ENCODE measurements at regions not wholly inside any gene's neighbourhood (a gene's known extent, or its start where the extent isn't known, plus 50 kb on each side); places are given as distances from the start of the nearest gene placed in this dataset.

GRCh38 chr13:33472446-33472845 is 186.9 kb upstream of the STARD13 start:
- H2BK5ac ChIP-seq (ENCODE audit: low read depth, low read length, poor library complexity, severe bottlenecking): no peak overlapping the region
- H3K18ac ChIP-seq (ENCODE audit: low read depth, low read length): no peak overlapping the region
- H3K27me3 ChIP-seq (ENCODE audit: control insufficient read depth, insufficient read depth, low read length): no peaks in the 10 kb centered on the region
- H3K56ac ChIP-seq (ENCODE audit: extremely low read depth, insufficient read depth, low read length): no peak overlapping the region
- no peaks in the 10 kb centered on the region for H3K4me1 ChIP-seq (ENCODE audit: control insufficient read depth, insufficient read depth, low read length)
- H3K9me3 ChIP-seq (ENCODE audit: control insufficient read depth, insufficient read depth, low read length): peaks cover 4% of the 10 kb centered on the region; the same call in 1 of the 2 replicates
- no peak overlapping the region for H3K27ac ChIP-seq (ENCODE audit: insufficient read depth, low read length)
- no peaks in the 10 kb centered on the region for H4K20me1 ChIP-seq (ENCODE audit: insufficient read depth, low read length)
- no peak overlapping the region; the same call in 2 of the 3 replicates for H2BK15ac ChIP-seq (ENCODE audit: low read depth, low read length)
- H3K36me3 ChIP-seq (ENCODE audit: control insufficient read depth, insufficient read depth, low read length): no peaks in the 10 kb centered on the region
- no peak for TF ChIP-seq MAFK (IDR thresholded peaks at IDR 0.05; ENCODE audit: low read depth, low read length)
- TF ChIP-seq CHD1 (IDR thresholded peaks at IDR 0.05; ENCODE audit: low read depth, low read length): no peak
- no peak for TF ChIP-seq ELK1 (IDR thresholded peaks at IDR 0.05; ENCODE audit: borderline replicate concordance, low read depth, low read length)
- TF ChIP-seq, protein P1, sequence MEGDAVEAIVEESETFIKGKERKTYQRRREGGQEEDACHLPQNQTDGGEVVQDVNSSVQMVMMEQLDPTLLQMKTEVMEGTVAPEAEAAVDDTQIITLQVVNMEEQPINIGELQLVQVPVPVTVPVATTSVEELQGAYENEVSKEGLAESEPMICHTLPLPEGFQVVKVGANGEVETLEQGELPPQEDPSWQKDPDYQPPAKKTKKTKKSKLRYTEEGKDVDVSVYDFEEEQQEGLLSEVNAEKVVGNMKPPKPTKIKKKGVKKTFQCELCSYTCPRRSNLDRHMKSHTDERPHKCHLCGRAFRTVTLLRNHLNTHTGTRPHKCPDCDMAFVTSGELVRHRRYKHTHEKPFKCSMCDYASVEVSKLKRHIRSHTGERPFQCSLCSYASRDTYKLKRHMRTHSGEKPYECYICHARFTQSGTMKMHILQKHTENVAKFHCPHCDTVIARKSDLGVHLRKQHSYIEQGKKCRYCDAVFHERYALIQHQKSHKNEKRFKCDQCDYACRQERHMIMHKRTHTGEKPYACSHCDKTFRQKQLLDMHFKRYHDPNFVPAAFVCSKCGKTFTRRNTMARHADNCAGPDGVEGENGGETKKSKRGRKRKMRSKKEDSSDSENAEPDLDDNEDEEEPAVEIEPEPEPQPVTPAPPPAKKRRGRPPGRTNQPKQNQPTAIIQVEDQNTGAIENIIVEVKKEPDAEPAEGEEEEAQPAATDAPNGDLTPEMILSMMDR (conservative IDR thresholded peaks at IDR 0.05; ENCODE audit: low read depth, low read length): no peak
- TF ChIP-seq, protein P2, sequence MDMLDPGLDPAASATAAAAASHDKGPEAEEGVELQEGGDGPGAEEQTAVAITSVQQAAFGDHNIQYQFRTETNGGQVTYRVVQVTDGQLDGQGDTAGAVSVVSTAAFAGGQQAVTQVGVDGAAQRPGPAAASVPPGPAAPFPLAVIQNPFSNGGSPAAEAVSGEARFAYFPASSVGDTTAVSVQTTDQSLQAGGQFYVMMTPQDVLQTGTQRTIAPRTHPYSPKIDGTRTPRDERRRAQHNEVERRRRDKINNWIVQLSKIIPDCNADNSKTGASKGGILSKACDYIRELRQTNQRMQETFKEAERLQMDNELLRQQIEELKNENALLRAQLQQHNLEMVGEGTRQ (IDR thresholded peaks at IDR 0.05; ENCODE audit: low read depth, low read length): no peak
- no peak for TF ChIP-seq RCOR1 (IDR thresholded peaks at IDR 0.05; ENCODE audit: insufficient replicate concordance, low read length)
- TF ChIP-seq POLR2A (IDR thresholded peaks at IDR 0.05; ENCODE audit: low read depth, low read length): no peak
- no peak for TF ChIP-seq FOS (IDR thresholded peaks at IDR 0.05; ENCODE audit: low read depth, low read length)
- no peak for TF ChIP-seq BHLHE40 (IDR thresholded peaks at IDR 0.05; ENCODE audit: low read depth, low read length)
- TF ChIP-seq NFE2L2 (IDR thresholded peaks at IDR 0.05; ENCODE audit: low read depth, low read length): no peak
- peak overlapping the region in 1 of 2 experiments; percentile 51; a peak in 1 of 4 replicates for H4K8ac ChIP-seq (ENCODE audit: low read depth in 2 of 2, low read length in 2 of 2)
- H2BK20ac ChIP-seq (ENCODE audit: low read depth, low read length): no peak overlapping the region
- no peak overlapping the region for H2AK5ac ChIP-seq (ENCODE audit: low read depth, low read length)
- ATAC-seq (ENCODE audit: low read depth): no peak
- H2AK9ac ChIP-seq (replicated peaks; ENCODE audit: low read depth, low read length, poor library complexity): no peak overlapping the region
- H3K4me3 ChIP-seq (ENCODE audit: insufficient read depth, low read depth, low read length): no peak overlapping the region
- no peak overlapping the region for H3K23ac ChIP-seq (ENCODE audit: low read depth, low read length)
- in situ Hi-C loops (cut with MboI; ENCODE audit: low sequenced_read_pairs): no loop called here
- H3K14ac ChIP-seq (replicated peaks; ENCODE audit: low read depth, low read length): 0 out of 2 replicates have a peak overlapping the region, but pooled peaks have one; percentile 35
- intact Hi-C loops (cut with micrococcal nuclease): no loop called here
- H2BK120ac ChIP-seq (ENCODE audit: low read depth, low read length): peak overlapping the region; percentile 39; the same call in 1 of the 2 replicates
- no peak overlapping the region; the same call in 1 of the 2 replicates for H4K91ac ChIP-seq (ENCODE audit: insufficient read depth, low read depth, low read length)
- no CpG with 5 or more reads among the region's 3 CpGs for WGBS, 2 experiments (ENCODE audit: extremely low coverage in 2 of 2, insufficient read length in 1 of 2)
- no peaks in the 10 kb centered on the region for H3K79me1 ChIP-seq (ENCODE audit: low read depth in 1 of 2, low read length in 2 of 2)
- H3K4me2 ChIP-seq (ENCODE audit: low read depth, low read length): no peak overlapping the region
- BruUV-seq (replicated peaks): no TSS peak
- H3K4ac ChIP-seq (ENCODE audit: low read depth, low read length): no peak overlapping the region
- DNase-seq: no peak
- H2AFZ ChIP-seq (replicated peaks; ENCODE audit: low read length, poor library complexity): peak overlapping the region; percentile 47
- dilution Hi-C loops (cut with HindIII; ENCODE audit: low sequenced_read_pairs, unreplicated experiment): no loop called here
- CTCF ChIA-PET: no interaction called here
- no peak overlapping the region for H4K5ac ChIP-seq (ENCODE audit: low read depth, low read length)
- no peaks in the 10 kb centered on the region for H3K9me1 ChIP-seq (ENCODE audit: insufficient read depth, low read length)
- POLR2A ChIA-PET (ENCODE audit: unreplicated experiment): no interaction called here
- no peak overlapping the region for H3K9ac ChIP-seq (ENCODE audit: low read depth, low read length)

All from IMR-90 (cell line).